Heart left ventricle (tissue), 13 donors: ENCODE measurements at regions not wholly inside any gene's neighbourhood (a gene's known extent, or its start where the extent isn't known, plus 50 kb on each side); places are given as distances from the start of the nearest gene placed in this dataset.

Experiments
- POLR2A ChIP-seq, 2 donors: fragments of 450-650 bp; IDR thresholded peaks; one replicate each; pipeline ENCODE4 v1.6.1; 2017; ENCODE audit warnings: antibody characterized with exemption in 2 of 2, mild to moderate bottlenecking in 2 of 2, moderate library complexity in 2 of 2
- TF ChIP-seq, protein P1 (sequence below), 12 donors: fragments of 200-600 bp; sonication (generic) in 4 of 12; IDR thresholded peaks; one replicate each; pipeline versions ENCODE4 v1.5.0 to v1.8.0; 2018 to 2022; ENCODE audit warnings: antibody characterized with exemption in 12 of 12, mild to moderate bottlenecking in 5 of 12
- donor health status: ischemic (EF 13 %, LVEDD 7.1; RV severe dilation, severe dysfunction).
- donor health status: DM: no; HTN: yes; CAD: no.
- donor health status: DM: no; HTN: no; CAD: no.
- donor health status: ischemic (EF 25% LVEDD 6.9; RV normal size, moderate dysfunction).
- donor health status: ischemic (EF 25% LVEDD 5.7; RV mildly dilated, moderate dysfunction).
- donor health status: ischemic (EF 35%, LVEDD 5.7; RV mildly dilated, moderate dysfunction).
- donor health status: nonischemic (EF 11% LVEDD 7.7; RV severe dilation, severe dysfunction).
- donor health status: DM: yes; HTN: yes; CAD: no.
- donor health status: PGD.
- donor health status: ischemic (EF 29% LVEDD 5.4; RV normal size, mild dysfunction).
- donor health status: nonischemic (EF 23%, LVEDD 6.1; RV moderate dilation, normal function).

DNA sequence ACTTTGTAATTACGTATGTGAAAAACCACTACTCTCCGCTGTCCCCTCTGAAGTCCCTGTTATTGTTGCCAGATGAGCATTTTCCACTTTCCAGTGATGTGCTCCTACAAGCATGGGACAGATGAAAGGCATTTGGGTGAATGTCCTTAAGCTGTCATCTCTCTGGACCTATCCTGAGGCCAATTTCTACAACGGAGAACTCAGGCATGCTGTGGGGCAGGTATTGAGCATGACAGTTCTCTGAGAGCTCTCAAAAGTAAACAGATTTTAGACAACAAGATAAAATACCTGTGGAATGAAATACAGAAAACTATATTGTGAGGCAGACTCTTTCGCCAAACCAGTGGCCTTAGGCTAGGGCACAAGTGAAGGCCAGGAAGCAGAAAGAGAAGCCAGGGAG, 656.5 kb upstream of the NR2F2 start:
- no peak for TF ChIP-seq POLR2A (IDR thresholded peaks at IDR 0.05)
- TF ChIP-seq, protein P1, sequence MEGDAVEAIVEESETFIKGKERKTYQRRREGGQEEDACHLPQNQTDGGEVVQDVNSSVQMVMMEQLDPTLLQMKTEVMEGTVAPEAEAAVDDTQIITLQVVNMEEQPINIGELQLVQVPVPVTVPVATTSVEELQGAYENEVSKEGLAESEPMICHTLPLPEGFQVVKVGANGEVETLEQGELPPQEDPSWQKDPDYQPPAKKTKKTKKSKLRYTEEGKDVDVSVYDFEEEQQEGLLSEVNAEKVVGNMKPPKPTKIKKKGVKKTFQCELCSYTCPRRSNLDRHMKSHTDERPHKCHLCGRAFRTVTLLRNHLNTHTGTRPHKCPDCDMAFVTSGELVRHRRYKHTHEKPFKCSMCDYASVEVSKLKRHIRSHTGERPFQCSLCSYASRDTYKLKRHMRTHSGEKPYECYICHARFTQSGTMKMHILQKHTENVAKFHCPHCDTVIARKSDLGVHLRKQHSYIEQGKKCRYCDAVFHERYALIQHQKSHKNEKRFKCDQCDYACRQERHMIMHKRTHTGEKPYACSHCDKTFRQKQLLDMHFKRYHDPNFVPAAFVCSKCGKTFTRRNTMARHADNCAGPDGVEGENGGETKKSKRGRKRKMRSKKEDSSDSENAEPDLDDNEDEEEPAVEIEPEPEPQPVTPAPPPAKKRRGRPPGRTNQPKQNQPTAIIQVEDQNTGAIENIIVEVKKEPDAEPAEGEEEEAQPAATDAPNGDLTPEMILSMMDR (IDR thresholded peaks at IDR 0.05), result no peak
